B cell (primary cell): ENCODE measurements at regions not wholly inside any gene's neighbourhood (a gene's known extent, or its start where the extent isn't known, plus 50 kb on each side); places are given as distances from the start of the nearest gene placed in this dataset.

Experiments used
- CTCF ChIP-seq: fragments of 200-600 bp; IDR thresholded peaks from one replicate; pipeline ENCODE4 v1.8.0; 2022; ENCODE audit warnings: antibody characterized with exemption, mild to moderate bottlenecking
- EZH2 ChIP-seq: IDR thresholded peaks from 2 replicates; pipeline ENCODE4 v1.6.1; 2012; ENCODE audit warnings: borderline replicate concordance, low read depth, mild to moderate bottlenecking, moderate library complexity, low read length; ENCODE audit not compliant: insufficient read depth, poor library complexity, severe bottlenecking

- TF ChIP-seq CTCF (no peak), EZH2 (no peak)
These were observed 183.5 kb upstream of the EOMES start for GRCh38 chr3:27905625-27906024.
